CD4-positive, alpha-beta T cell treated with Interleukin-12 subunit alpha and Interleukin-12 subunit beta, for 1 hour (primary cell): ENCODE measurements at regions not wholly inside any gene's neighbourhood (a gene's known extent, or its start where the extent isn't known, plus 50 kb on each side); places are given as distances from the start of the nearest gene placed in this dataset.

ENCODE experiments used
- DNase-seq: peaks from one replicate; pipeline ENCODE4 v3.0.0-alpha.2; 2020

DNA sequence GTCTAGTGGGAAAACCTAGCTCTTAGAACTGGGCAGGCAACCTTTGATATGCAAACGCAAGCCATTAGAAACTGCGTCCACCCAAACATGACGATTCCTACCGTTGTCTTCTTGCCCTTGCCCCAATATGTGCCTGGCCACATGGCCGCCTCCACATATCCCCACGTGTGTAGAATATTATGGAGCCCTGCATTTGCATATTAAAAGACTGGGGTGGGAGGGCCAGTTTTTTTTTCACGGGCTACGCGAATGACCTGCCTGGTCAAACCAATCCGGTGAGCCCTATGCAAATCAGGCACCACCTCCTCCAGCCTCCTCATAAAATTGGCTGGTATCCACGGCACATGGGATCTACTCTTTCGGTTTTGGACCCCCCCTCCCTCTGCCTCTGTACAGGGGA lies 381.0 kb upstream of the RGMA start:
- no peak for DNase-seq

DNA sequence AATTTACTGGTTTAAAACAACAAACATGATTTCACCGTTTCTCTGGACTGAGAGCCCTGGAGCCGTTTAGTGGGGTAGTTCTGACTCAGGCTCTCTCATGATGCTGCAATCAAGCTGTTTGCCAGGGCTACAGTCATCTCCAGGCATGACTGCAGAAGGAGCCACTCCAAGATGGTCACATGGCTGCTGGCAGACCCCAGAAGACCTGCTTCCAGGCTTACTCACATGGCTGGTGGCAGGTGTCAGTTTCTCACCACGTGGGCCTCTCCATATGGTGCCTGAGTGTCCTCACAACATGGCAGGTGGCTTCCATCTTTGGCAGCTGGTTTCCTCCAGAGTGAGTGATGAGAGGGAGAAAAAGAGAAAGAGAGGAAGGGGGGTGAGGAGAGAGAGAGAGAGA lies 378.3 kb upstream of the RGMA start:
- DNase-seq: no peak

DNA sequence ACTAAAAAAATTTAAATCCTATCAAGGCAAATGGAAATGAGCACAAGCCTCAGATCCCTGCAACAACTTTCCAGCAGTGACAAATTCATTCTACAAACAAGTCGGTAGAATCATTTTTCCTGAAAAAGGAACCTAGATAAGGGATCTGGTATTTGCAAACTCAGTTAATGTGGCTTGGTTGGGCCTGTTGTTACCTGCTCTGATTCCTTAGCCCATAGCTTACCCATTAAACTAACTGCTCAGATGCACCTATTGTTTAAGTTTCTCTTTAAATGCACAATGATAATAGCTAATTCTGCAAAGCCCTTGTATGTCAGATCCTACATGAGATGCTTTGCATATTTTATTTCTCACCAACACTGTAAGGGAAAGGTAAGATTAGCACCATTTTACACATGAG lies 377.4 kb upstream of the RGMA start:
- no peak for DNase-seq

DNA sequence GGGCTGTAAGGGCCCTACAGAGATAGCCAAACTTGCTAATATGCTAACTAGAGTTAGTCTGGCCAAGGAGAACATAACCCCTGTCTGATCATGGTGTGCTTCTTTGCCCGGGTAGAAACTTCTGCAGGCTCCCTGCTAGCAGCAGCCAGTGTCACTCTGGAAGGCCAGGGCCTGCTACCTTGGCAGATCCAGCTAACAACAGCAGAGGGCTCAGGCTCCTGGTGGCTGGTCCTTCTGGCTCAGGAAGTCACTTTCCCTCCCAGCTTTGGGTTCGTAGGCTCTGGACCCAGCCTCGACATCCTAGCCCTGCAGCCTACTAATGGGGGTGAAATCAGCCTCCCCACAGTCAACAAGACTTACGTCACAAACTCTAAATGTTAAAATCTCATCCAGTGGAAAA lies 373.7 kb upstream of the RGMA start:
- DNase-seq: no peak

DNA sequence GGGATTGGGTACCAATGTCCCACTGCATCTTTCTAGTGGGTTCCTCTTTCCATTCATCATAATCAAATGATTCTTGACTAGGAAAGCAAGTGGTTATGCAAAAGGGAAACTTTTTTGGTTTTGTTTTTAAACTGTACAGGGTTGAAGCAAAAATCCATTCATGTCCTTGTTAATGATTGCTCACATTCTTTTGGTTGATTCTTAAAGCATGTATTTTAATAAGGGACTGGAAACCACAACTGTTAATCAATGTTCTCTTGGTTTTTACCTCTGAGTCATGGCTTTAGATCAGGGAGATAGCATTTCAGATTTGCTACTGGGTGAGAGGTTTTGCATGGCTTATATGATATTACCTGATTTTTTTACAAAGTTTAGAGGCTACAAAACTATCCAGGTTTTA lies 371.7 kb upstream of the RGMA start:
- DNase-seq: no peak

DNA sequence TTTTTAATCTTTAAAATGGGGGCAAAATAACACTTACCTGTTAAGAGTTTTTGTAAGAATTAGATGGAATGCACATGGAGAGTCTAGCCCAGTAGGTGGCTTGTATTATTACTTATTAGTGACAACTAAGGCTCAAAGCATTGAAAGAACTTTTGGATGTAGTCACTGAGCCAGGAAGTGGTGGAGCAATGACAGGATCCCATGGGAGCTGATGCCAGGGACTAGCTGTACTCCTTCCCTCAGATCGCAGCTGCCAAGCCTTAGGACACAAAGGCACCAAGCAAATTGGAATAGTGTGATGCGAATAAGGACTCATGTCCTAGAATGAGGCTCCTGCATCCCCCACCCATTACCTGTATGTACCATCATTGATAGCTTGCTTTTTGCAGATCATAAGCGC lies 370.4 kb upstream of the RGMA start:
- no peak for DNase-seq

DNA sequence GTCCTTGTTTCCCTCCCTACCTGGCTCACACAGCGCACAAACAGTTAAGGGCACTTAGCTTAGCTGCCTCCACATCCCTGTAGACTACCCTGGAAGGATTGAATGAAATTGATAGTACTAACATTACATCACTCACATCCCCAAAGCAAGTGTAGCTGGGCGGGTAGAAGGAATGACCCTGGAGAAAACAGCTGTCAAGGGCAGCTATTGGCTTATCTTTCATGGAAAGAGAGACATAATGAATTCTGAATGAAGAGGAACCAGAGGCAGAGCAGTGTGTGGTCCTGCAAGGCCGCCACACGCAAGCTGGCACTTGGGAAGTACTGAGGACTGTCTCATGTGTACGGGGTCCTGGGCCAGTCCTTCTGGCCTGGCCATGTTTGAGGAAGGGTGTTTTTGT lies 369.6 kb upstream of the RGMA start:
- no peak for DNase-seq

DNA sequence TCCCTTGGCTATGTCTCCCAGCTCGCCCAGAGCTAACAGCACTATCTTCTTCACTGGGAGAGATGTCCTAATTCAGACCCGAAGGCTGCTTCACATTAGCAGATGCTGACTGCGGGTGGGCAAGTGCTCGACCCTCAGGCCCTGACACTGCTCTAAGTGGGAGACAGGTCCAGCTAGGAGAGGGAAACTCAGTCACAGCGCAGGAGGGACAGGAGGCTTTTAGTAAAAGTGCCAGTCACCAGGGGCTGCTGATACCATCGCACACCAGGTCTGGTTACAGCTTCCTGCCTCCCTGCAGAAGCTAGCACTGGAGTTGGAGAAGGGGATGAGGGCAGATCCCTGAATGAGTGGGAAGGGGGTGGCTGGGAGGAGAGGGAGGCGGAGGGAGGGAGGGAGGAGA lies 365.8 kb upstream of the RGMA start:
- no peak for DNase-seq

DNA sequence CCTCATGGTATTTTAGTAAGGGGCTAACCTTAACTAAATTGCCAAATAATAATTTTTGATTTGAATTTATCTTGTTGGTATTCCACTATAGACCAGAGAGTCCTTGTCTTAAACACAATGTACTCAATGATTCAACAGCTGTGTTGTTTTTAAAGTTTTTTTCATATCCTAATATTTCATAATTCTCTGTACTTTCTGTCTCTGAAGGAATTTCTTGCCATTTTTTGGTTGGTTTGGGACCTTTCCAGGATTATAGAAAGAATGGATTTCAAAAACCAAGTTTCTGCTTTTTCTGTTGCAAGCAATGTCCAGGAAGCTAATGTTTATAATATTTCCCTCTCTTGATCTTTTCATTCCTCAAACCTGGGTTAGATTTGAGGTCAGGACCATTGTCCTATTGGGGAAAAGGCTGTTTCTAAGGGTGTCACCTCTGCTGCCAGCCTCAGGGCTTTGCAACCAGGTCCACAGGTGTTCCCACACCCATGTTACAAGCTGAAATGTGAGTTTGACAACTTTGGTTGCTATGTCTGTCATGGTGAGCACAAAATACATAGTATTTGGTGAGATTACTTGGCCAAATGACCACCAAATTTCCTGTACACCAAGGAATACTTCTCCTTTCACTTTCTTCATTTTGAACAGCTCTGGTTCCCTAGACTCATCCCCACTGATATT lies 363.7 kb upstream of the RGMA start:
- no peak for DNase-seq

DNA sequence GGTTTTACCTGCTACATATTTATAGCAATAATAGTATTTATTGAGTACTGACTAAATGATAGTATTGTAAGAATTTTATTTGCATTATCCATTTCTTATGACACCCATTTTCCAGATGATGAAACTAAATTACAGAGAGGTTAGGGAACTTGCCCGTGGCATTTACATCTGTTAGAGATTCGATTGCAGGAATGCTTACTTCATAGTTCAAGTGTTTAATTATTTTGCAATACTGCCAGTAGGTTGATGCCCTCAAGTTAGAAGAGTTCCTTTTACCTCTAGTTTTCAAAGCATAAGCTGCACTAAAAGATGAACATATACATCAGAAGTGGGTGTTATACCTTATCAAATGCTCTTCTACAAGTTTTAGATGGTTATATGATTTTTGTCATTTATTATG lies 362.8 kb upstream of the RGMA start:
- no peak for DNase-seq

DNA sequence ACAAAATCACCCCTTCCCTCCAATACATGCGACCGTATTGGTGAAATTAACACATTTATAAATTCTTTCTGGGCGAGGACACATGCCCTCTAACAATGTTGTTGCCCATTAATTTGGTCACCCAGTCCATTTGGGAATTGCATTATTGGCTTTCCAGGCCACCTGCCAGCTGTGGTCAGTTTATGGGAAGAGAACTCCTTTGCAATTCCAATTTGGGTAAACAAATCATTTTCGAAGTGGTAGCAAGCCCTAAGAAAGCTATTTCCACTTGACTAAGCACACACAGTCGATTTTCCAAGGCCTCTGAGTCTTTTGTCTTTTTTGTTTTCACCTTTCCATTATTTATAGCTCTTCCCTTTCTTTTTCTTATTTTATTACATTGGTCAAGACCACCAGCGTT lies 362.3 kb upstream of the RGMA start:
- no peak for DNase-seq

DNA sequence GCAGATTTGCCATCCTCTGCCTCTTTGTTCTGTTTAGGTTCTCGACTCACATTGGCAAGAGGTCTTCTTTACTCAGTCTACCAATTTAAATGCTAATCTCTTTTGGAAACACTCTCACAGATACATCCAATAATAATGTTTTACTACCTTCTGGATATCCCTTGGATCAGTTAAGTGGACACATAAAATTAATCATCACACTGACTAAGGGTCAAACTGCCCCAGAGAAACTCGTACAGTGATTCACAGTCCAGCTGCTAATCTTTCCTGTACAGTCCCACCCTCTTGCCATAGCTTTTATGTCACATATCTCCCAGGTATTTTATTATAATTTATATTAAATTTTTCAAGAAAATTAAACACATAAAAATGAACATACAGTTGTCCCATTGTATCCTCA lies 360.8 kb upstream of the RGMA start:
- no peak for DNase-seq

DNA sequence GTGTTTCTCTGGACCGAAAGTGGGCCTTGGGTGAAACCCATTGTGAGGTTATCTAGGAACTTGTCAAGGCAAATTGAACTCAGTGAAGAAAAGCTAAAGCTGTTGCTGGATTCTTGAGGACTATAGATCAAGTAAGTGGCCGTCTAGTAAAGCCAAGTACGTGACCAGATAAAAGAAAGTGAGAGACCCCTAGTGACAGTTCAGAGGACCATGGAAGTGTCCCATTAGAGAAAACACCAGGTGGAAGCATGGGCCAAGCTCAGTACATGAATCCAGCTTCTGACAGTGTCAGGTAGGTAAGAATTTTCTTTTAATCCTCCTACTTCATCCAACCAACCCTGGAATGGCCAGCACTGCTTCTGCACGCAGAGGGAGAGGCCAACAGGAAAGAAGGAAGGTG lies 349.3 kb upstream of the RGMA start:
- DNase-seq: no peak

DNA sequence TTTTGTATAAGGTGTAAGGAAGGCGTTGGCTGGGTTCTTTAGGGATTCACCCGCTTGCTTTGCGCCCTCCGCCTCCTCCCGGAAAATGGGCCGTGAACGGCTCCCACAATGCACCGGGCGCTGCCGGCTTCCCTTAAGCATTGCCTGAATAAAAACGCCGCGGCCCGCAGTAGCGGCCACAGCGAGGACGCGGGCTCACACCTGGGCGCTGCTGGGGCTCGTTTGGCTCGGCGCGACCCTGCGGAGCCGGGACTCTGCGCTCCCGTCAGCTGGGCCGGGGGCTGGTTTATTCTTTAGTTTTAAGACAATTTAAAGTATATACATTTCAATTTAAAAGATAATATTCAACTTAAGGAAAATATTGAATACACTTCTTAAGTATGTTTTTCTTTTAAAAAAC lies 343.5 kb upstream of the RGMA start:
- DNase-seq: no peak

DNA sequence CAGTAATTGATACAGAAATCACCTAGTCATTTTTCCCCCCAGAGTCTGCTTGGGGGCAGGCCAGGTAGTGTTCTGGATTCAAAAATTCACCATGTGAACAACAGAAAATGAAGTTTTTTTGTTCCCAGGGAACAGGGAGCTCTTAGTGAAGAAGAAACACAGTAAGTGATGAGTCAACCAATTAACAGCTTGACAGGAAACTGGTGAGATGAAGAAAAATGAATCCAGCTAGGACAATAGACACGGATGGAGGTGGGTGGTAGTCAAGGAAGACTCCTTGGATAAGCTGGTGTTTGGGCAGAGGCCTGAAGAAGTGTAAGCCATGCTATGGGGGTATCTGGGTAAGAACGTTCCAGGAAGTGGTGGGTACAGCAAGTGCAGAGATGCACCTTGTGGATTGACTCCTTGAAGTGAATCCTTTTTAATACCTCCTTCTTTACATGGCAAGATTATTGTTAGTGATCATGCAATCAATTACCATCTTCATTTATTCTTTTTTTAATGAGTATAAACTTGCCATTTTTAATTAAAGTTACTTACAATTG lies 339.9 kb upstream of the RGMA start:
- no peak for DNase-seq

DNA sequence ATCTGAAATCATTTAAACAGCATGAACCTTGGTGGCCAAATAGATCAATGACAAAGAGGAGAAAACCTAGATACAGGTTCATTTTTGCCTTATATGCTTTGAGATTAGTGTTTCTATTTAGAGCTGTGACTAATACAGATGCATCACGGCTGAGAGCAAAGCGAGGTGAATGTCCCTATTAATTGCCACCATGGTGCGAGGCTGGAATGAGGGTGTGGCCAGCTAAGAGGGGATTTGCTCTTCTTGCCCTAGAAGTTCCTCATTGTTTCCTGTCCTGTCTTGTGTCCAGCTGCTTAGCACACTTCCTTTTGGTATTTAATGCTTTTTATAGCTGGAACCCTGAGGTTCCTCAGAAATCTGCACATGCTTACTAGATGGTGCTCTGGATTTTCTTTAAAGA lies 339.1 kb upstream of the RGMA start:
- no peak for DNase-seq

DNA sequence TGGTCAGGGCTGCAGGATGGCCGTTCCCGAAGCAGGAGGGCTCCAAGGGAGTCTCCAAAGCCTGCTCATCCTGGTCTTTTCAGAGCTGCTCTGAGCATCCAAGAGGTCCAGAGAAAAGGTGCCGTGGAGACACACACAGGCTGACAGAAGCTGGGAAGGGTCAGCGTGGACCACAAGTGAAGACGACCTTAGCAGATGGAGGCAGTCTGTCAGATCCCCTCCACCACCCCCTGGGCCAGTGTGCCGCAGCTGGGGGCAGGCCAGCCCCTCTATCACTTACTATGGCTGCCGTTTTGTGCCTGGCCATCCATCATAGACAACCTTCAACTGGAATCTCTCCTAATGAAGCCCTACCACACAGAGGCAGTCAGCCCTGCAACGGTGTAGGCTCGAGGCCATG lies 335.1 kb upstream of the RGMA start:
- DNase-seq: no peak

DNA sequence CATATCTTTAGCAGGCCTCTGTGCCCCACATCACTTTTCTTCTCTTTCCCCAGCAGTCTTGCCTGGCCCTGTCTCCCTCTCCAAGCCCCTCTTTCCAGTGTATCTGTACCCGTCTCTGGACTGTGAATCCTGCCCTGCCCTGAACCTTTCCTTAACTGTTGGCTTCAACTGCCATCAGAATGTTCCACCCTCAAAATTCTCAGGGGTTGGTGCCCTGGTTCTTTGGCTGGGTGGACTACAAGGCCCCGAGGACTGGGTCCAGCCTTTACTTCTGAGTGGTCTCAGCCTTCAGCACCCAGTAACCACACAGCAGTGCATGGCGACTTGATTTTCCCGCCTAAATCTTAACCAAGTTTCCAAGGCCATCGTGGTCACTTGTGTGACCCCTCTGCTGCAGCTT lies 333.5 kb upstream of the RGMA start:
- no peak for DNase-seq

DNA sequence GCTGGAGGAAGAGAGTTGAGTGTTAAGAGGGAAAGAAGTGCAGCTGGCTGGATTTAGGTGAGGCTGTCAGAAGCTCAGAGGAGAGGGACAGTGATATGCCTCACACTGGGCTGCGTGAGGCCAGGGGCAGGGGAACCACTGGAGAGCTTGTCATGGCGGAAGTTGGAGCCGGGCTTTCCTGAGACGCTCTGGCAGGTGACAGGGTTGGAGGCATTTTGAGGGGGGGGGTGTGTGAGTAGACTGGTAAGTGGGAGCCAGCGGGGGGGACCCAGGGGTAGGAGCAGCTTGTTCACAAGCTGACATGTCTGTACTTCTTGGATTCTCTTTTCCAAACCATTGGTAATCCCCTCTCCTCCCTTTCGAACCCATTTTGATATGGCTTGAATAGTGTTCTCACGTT lies 331.5 kb upstream of the RGMA start:
- no peak for DNase-seq

DNA sequence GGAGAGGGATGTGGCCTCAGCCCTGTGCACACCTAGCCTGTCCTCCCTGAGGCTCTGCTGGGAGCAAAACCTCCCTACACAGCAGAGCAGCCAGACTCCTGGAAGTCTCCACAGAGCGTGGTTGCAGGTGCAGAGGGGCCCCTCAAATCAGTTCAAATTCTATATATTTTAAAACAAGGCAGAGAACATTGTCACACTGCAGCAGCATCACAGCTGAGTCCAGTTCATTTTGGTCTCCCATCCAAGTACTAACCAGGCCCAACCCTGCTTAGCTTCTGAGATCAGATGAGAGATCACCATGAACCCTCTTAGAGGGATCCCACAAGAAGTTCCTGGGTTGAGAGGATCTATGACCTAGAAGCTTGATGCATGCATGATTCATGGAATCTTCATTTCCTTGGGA lies 331.0 kb upstream of the RGMA start:
- DNase-seq: peak; percentile 1

DNA sequence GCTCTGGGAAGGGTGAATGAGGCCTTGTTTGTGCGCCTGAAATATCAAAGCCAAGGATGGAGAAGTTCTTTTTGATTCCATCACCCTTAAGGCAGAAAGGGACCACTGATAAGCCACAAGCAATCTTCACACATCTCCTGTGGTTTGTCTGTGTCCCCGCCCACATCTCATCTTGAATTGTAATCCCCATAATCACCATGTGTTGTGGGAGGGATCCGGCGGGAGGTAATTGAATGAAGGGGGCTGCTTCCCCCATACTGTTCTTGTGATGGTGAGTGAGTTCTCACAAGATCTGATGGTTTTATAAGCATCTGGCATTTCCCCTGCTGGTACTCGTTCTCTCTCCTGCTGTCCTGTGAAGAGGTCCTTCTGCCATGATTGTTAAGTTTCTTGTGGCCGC lies 329.6 kb upstream of the RGMA start:
- DNase-seq: no peak

DNA sequence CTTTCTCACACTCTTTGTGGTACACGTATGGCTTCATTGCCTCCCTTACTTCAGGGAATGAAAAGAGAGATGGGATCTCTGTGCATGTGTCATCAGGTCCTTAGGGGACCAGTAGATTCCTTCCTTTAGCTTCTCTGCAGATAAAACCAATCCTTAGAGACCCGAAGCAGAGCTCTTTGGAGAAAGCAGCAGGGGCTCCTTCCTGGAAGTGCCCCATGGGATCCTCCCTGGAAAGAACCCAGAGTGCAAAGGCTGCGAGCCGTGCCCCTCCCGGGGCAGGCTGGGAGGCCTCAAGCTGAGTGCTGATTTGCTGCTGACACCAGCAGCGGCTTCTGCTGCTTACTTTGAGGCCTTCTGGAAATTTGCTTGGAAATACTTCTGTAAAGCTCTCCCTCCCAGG lies 328.6 kb upstream of the RGMA start:
- no peak for DNase-seq

DNA sequence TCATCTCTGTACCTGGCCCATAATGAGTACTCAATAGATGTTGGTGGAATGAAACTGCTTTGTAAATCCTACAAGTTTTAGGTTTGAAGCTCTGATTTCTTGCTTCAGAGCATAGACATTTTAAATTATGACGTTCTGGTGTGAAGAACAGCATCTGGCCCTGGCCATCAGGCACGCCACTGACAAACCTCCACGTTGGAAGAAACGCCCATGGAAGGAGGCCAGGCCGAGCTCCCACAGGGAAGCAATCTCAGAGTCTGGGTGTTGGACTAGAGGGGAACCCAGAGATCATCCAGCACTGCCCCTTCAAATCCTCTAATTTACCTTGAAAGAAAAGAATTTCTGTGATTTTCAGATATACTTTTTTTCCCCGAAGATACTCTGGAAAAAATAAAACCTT lies 328.1 kb upstream of the RGMA start:
- no peak for DNase-seq

DNA sequence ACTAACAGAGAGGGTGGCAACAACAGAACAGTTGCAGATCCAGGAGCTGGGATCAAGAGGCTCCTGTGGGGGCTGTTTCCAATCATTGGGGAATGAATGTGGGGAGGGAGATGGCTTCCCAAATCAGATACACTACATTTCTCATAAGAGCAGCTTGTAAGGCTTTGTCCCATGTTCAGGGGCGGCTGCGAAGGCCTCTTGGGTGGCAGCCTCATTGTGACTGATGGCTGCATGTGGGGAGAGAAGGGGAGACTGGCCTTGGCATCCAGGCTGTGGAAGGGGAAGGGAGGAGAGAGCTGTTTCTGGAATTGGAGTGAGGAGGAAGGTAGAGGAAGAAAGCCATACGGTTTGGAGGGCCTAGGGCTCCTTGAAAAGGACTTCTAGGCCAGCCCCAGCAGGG lies 326.6 kb upstream of the RGMA start:
- DNase-seq: no peak

DNA sequence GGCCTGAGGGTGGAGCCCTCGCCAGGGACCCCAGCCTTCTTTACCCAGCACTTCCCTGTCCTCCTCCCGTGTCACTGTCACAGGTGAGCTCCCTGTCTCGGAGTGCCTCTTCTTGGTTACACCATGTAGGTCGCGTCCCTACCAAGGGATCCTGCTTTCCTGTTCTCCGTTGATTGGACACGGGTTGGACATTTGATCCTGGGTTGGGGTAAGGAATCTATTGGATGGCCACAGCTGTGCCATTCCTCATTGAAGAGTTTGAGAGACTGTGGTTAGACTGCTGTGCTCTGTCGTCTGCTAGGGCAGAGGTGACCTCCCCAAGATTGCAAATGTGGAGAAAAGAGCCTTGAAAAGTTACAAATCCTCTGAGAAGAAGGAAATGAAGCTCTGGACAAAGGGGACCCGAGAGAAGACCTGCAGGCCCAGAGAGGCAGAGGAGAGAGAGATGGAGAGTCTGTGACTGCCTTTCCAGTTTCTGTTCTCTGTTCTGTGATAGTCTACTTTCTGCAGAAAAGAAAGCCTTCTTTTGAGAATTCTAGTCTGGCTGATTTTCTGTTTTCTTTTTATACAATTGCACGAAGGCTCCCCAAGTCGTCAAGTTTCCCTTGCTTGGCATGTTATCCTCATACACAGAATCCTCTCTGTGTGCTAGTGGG lies 325.7 kb upstream of the RGMA start:
- no peak for DNase-seq
